ENCODE measurements at regions not wholly inside any gene's neighbourhood (a gene's known extent, or its start where the extent isn't known, plus 50 kb on each side); places are given as distances from the start of the nearest gene placed in this dataset.

GRCh38 chr1:55466373-55466772 lies 251.2 kb upstream of the USP24 start:
- no peak for TF ChIP-seq CTCF (IDR thresholded peaks at IDR 0.05)
- no peak for TF ChIP-seq EZH2phosphoT487 (IDR thresholded peaks at IDR 0.05)
- TF ChIP-seq EZH2 (IDR thresholded peaks at IDR 0.05): no peak

Measured in neural progenitor cell (in vitro differentiated cells).